IMR-90 (cell line): ENCODE measurements at regions not wholly inside any gene's neighbourhood (a gene's known extent, or its start where the extent isn't known, plus 50 kb on each side); places are given as distances from the start of the nearest gene placed in this dataset.

Experiments used
- ATAC-seq: fragments of 200-7000 bp; cut with Tn5 transposase; 2 replicates; pipeline ENCODE4 v1.9.1; 2020; ENCODE audit warnings: low read depth, mild to moderate bottlenecking, moderate library complexity
- BruUV-seq: library from RNA; stranded (reverse); fragments of 400-500 nt; replicated peaks from 2 replicates; lab custom pipeline; 2021; lab: Mats Ljungman, UMichigan
- CTCF ChIA-PET: fragments of 300-600 bp; formaldehyde crosslinking; extraction: SDS; loops from one replicate; lab custom pipeline; 2021; ENCODE audit warnings: antibody characterized with exemption; lab: Yijun Ruan, JAX
- POLR2A ChIA-PET: fragments of 300-600 bp; sonication (Branson Sonifier 250); formaldehyde crosslinking; loops from one replicate; lab custom pipeline; 2022; ENCODE audit warnings: antibody characterized with exemption; ENCODE audit not compliant: unreplicated experiment; lab: Charles Lee
- DNase-seq: peaks from one replicate; pipeline ENCODE4 v3.0.0; 2013
- H2AFZ ChIP-seq: replicated peaks from 2 replicates; pipeline ENCODE3; 2013; ENCODE audit warnings: low read length, mild to moderate bottlenecking; ENCODE audit not compliant: poor library complexity
- H2AK5ac ChIP-seq: 2 replicates; pipeline ENCODE4 v1.6.1; 2013; ENCODE audit warnings: low read depth, low read length, inconsistent platforms
- H2AK9ac ChIP-seq: replicated peaks from 2 replicates; pipeline ENCODE3; 2013; ENCODE audit warnings: mild to moderate bottlenecking, low read depth, low read length, moderate library complexity; ENCODE audit not compliant: poor library complexity
- H2BK120ac ChIP-seq: 2 replicates; pipeline ENCODE4 v1.6.1; 2013; ENCODE audit warnings: low read depth, low read length, inconsistent platforms
- H2BK15ac ChIP-seq: 3 replicates; pipeline ENCODE4 v1.6.1; 2013; ENCODE audit warnings: low read depth, low read length, inconsistent platforms
- H2BK20ac ChIP-seq: 2 replicates; pipeline ENCODE4 v1.6.1; 2013; ENCODE audit warnings: low read depth, mild to moderate bottlenecking, inconsistent platforms, low read length, moderate library complexity
- H2BK5ac ChIP-seq: 2 replicates; pipeline ENCODE4 v1.6.1; 2013; ENCODE audit warnings: mild to moderate bottlenecking, low read depth, low read length, inconsistent platforms; ENCODE audit not compliant: poor library complexity, severe bottlenecking
- H3K14ac ChIP-seq: replicated peaks from 2 replicates; pipeline ENCODE4 v1.6.1; 2013; ENCODE audit warnings: low read depth, low read length, inconsistent platforms
- H3K18ac ChIP-seq: 2 replicates; pipeline ENCODE4 v1.6.1; 2013; ENCODE audit warnings: low read depth, low read length, control low read depth
- H3K23ac ChIP-seq: 2 replicates; pipeline ENCODE4 v1.6.1; 2013; ENCODE audit warnings: low read depth, low read length, inconsistent platforms
- H3K27ac ChIP-seq: 2 replicates; pipeline ENCODE4 v1.5.1; 2013; ENCODE audit warnings: mild to moderate bottlenecking, control low read depth, low read length; ENCODE audit not compliant: insufficient read depth
- H3K27me3 ChIP-seq: 2 replicates; pipeline ENCODE4 v1.6.1; 2013; ENCODE audit warnings: low read length; ENCODE audit not compliant: control insufficient read depth, insufficient read depth
- H3K36me3 ChIP-seq: 2 replicates; pipeline ENCODE4 v1.6.1; 2013; ENCODE audit warnings: low read length, mixed read lengths; ENCODE audit not compliant: control insufficient read depth, insufficient read depth
- H3K4ac ChIP-seq: 2 replicates; pipeline ENCODE4 v1.6.1; 2013; ENCODE audit warnings: low read depth, low read length, inconsistent platforms
- H3K4me1 ChIP-seq: 2 replicates; pipeline ENCODE4 v1.6.1; 2013; ENCODE audit warnings: low read length, mixed read lengths; ENCODE audit not compliant: control insufficient read depth, insufficient read depth
- H3K4me2 ChIP-seq: 2 replicates; pipeline ENCODE4 v1.6.1; 2013; ENCODE audit warnings: low read depth, mild to moderate bottlenecking, control low read depth, low read length, moderate library complexity
- H3K4me3 ChIP-seq: 2 replicates; pipeline ENCODE4 v1.5.1; 2013; ENCODE audit warnings: low read depth, mild to moderate bottlenecking, control low read depth, low read length, moderate library complexity; ENCODE audit not compliant: insufficient read depth
- H3K56ac ChIP-seq: 2 replicates; pipeline ENCODE4 v1.6.1; 2013; ENCODE audit warnings: low read length, inconsistent platforms; ENCODE audit not compliant: insufficient read depth; ENCODE audit errors: extremely low read depth
- H3K79me1 ChIP-seq, 2 experiments: 2 replicates each; pipeline ENCODE4 v1.6.1; 2013; ENCODE audit warnings: low read length in 2 of 2, inconsistent platforms in 1 of 2, low read depth in 1 of 2
- H3K9ac ChIP-seq: 2 replicates; pipeline ENCODE4 v1.6.1; 2013; ENCODE audit warnings: low read depth, low read length, control low read depth
- H3K9me1 ChIP-seq: 2 replicates; pipeline ENCODE4 v1.6.1; 2013; ENCODE audit warnings: low read length, inconsistent platforms; ENCODE audit not compliant: insufficient read depth
- H3K9me3 ChIP-seq: 2 replicates; pipeline ENCODE4 v1.6.1; 2013; ENCODE audit warnings: low read length; ENCODE audit not compliant: control insufficient read depth, insufficient read depth
- H4K20me1 ChIP-seq: 2 replicates; pipeline ENCODE4 v1.6.1; 2013; ENCODE audit warnings: low read length, inconsistent platforms; ENCODE audit not compliant: insufficient read depth
- H4K5ac ChIP-seq: 2 replicates; pipeline ENCODE4 v1.6.1; 2013; ENCODE audit warnings: mild to moderate bottlenecking, low read depth, low read length, control low read depth
- H4K8ac ChIP-seq, 2 experiments: 2 replicates each; pipeline ENCODE4 v1.6.1; 2013; ENCODE audit warnings: low read depth in 2 of 2, low read length in 2 of 2, control low read depth in 1 of 2, inconsistent platforms in 1 of 2
- H4K91ac ChIP-seq: 2 replicates; pipeline ENCODE4 v1.6.1; 2013; ENCODE audit warnings: low read depth, low read length, inconsistent platforms; ENCODE audit not compliant: insufficient read depth
- NFE2L2 ChIP-seq: fragments of 150-350 bp; IDR thresholded peaks from 2 replicates; pipeline ENCODE4 v1.6.1; 2016; ENCODE audit warnings: low read depth, mild to moderate bottlenecking, low read length
- WGBS, 2 experiments: methylation state at CpG; one replicate each; pipeline versions ENCODE4 v1.1.5 to v1.1.7; 2013; ENCODE audit warnings: missing lambda C conversion rate in 2 of 2; ENCODE audit not compliant: insufficient read length in 1 of 2; ENCODE audit errors: extremely low coverage in 2 of 2; 5-methylcytosine and 5-hydroxymethylcytosine counted together
- dilution Hi-C: fragments of 300-500 bp; cut with HindIII; formaldehyde crosslinking; loops from one replicate; pipeline ENCODE4 v1.14.3; 2018; ENCODE audit warnings: low sequenced_read_pairs; ENCODE audit not compliant: unreplicated experiment
- in situ Hi-C: fragments of 300-500 bp; cut with MboI; formaldehyde crosslinking; loops from 3 replicates; pipeline ENCODE4 v1.14.3; 2019; ENCODE audit warnings: low sequenced_read_pairs, inconsistent platforms, mixed read lengths
- intact Hi-C: fragments of 100-400 bp; cut with micrococcal nuclease; formaldehyde crosslinking; loops from 2 replicates; pipeline ENCODE4 v1.10.0; 2022
- TF ChIP-seq, protein P1 (sequence below): conservative IDR thresholded peaks from 2 replicates; pipeline ENCODE4 v1.5.1; 2012; ENCODE audit warnings: mild to moderate bottlenecking, low read depth, low read length, improper control_type of control experiment

DNA sequence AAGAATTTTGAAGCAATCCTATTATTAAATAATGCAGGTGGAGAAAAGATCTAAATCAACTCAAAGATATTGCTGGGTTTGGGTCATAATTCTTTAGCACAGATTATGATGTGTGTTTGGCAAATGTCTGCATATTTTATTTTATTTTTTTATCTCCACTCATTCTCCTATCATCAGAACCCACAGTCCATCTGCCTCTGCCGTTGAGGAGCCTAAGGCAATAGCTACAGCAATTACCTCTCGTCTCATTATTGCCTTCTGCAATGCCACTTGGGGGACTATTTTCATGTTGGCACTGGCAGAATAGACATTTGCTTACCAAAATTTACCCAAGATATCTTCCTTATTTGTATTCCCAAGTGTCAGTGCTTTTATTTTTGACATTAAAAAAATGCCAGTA, 815.9 kb upstream of the CNTNAP5 start:
- no peak overlapping the region for H4K91ac ChIP-seq
- intact Hi-C loops (no loop called here), in situ Hi-C loops (no loop called here), dilution Hi-C loops (no loop called here)
- H3K27me3 ChIP-seq: no peaks in the 10 kb centered on the region
- H2BK5ac ChIP-seq: no peak overlapping the region
- no peak overlapping the region for H3K4me2 ChIP-seq
- no peak overlapping the region for H3K56ac ChIP-seq
- ATAC-seq (no peak), DNase-seq (no peak)
- no peak overlapping the region for H4K8ac ChIP-seq
- no peak overlapping the region for H3K23ac ChIP-seq
- no TSS peak for BruUV-seq
- no peaks in the 10 kb centered on the region for H3K9me1 ChIP-seq
- H2AK5ac ChIP-seq: no peak overlapping the region
- H2AK9ac ChIP-seq: no peak overlapping the region
- no peak overlapping the region for H2BK20ac ChIP-seq
- no peak overlapping the region for H4K5ac ChIP-seq
- WGBS, 2 experiments: no CpG with 5 or more reads among the region's 2 CpGs
- H3K4me1 ChIP-seq: no peaks in the 10 kb centered on the region
- ChIA-PET CTCF (no interaction called here), POLR2A (no interaction called here)
- peaks cover 10% of the 10 kb centered on the region; the same call in 1 of the 2 replicates for H3K9me3 ChIP-seq
- no peak overlapping the region for H3K18ac ChIP-seq
- TF ChIP-seq, protein P1, sequence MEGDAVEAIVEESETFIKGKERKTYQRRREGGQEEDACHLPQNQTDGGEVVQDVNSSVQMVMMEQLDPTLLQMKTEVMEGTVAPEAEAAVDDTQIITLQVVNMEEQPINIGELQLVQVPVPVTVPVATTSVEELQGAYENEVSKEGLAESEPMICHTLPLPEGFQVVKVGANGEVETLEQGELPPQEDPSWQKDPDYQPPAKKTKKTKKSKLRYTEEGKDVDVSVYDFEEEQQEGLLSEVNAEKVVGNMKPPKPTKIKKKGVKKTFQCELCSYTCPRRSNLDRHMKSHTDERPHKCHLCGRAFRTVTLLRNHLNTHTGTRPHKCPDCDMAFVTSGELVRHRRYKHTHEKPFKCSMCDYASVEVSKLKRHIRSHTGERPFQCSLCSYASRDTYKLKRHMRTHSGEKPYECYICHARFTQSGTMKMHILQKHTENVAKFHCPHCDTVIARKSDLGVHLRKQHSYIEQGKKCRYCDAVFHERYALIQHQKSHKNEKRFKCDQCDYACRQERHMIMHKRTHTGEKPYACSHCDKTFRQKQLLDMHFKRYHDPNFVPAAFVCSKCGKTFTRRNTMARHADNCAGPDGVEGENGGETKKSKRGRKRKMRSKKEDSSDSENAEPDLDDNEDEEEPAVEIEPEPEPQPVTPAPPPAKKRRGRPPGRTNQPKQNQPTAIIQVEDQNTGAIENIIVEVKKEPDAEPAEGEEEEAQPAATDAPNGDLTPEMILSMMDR: no peak
- TF ChIP-seq NFE2L2: no peak
- H4K20me1 ChIP-seq: no peaks in the 10 kb centered on the region
- no peaks in the 10 kb centered on the region for H3K36me3 ChIP-seq
- H3K9ac ChIP-seq: no peak overlapping the region
- no peak overlapping the region for H3K27ac ChIP-seq
- no peak overlapping the region for H3K4ac ChIP-seq
- H3K79me1 ChIP-seq: no peaks in the 10 kb centered on the region
- H2BK120ac ChIP-seq: no peak overlapping the region
- H2BK15ac ChIP-seq: no peak overlapping the region
- no peak overlapping the region for H2AFZ ChIP-seq
- no peak overlapping the region for H3K14ac ChIP-seq
- H3K4me3 ChIP-seq: no peak overlapping the region
